Psoas muscle (tissue), 7 donors: ENCODE measurements at regions not wholly inside any gene's neighbourhood (a gene's known extent, or its start where the extent isn't known, plus 50 kb on each side); places are given as distances from the start of the nearest gene placed in this dataset.

Experiments
- ATAC-seq, 4 donors: fragments of 200-7000 bp; cut with Tn5 transposase; one replicate each; pipeline ENCODE4 v1.9.1; 2020; ENCODE audit warnings: moderate library complexity in 3 of 4, mild to moderate bottlenecking in 2 of 4
- DNase-seq, 2 donors: peaks; one replicate each; pipeline ENCODE4 v3.0.0-alpha.2; 2020
- H3K27ac ChIP-seq: fragments of 200-600 bp; one replicate; pipeline ENCODE4 v1.8.0; 2022
- H3K27me3 ChIP-seq, 3 donors: fragments of 200-600 bp in 1 of 3; one replicate each; pipeline versions ENCODE4 v1.6.1 to v1.8.0; 2013 to 2022; ENCODE audit warnings: low read length in 2 of 3, mild to moderate bottlenecking in 2 of 3, moderate library complexity in 1 of 3; ENCODE audit not compliant: insufficient read depth in 3 of 3
- H3K36me3 ChIP-seq, 2 donors: fragments of 200-600 bp in 1 of 2; one replicate each; pipeline versions ENCODE4 v1.6.1 to v1.8.0; 2013 to 2022; ENCODE audit warnings: low read depth in 1 of 2, mild to moderate bottlenecking in 1 of 2, moderate library complexity in 1 of 2; ENCODE audit not compliant: insufficient read depth in 1 of 2
- H3K4me1 ChIP-seq: fragments of 200-600 bp; one replicate; pipeline ENCODE4 v1.8.0; 2022
- H3K4me3 ChIP-seq: fragments of 200-600 bp; one replicate; pipeline ENCODE4 v1.8.0; 2022; ENCODE audit warnings: mild to moderate bottlenecking
- H3K9me3 ChIP-seq: fragments of 200-600 bp; one replicate; pipeline ENCODE4 v1.8.0; 2022
- CTCF ChIP-seq: fragments of 200-600 bp; IDR thresholded peaks from one replicate; pipeline ENCODE4 v1.8.0; 2022; ENCODE audit warnings: antibody characterized with exemption
- WGBS, 3 donors: extraction: QIAGEN DNeasy Blood & Tissue Kit; methylation state at CpG; one replicate each; pipeline versions ENCODE4 v1.1.6 to v1.1.7; 2013; 5-methylcytosine and 5-hydroxymethylcytosine counted together
- intact Hi-C, 2 donors: fragments of 100-400 bp; cut with DNase I; formaldehyde crosslinking; loops; one replicate each; pipeline versions ENCODE4 v1.11.0 to v1.14.2; 2022
- donor health status: healthy with polysubstance abuse.
- donor health status: DM: no; HTN: no; CAD: no; lungs with moderate emphysema.
- donor health status: Bipolar disorder and iron deficiency.
- donor health status: healthy.
- donor health status: DM: yes; HTN: yes; CAD: no.
- donor health status: DM: no; HTN: no; CAD: no.
- donor health status: DM: yes; HTN: yes; CAD: no.

GRCh38 chr9:88312045-88312444 is 76.2 kb upstream of the SPIN1 start:
- Histone ChIP-seq H3K27me3 (no peaks in the 10 kb centered on the region), H3K4me1 (no peaks in the 10 kb centered on the region), H3K9me3 (no peaks in the 10 kb centered on the region), H3K36me3 (no peaks in the 10 kb centered on the region), H3K4me3 (no peak overlapping the region), H3K27ac (no peak overlapping the region)
- TF ChIP-seq CTCF: no peak
- ATAC-seq (no peak), DNase-seq (no peak)
- intact Hi-C loops: no loop called here

DNA sequence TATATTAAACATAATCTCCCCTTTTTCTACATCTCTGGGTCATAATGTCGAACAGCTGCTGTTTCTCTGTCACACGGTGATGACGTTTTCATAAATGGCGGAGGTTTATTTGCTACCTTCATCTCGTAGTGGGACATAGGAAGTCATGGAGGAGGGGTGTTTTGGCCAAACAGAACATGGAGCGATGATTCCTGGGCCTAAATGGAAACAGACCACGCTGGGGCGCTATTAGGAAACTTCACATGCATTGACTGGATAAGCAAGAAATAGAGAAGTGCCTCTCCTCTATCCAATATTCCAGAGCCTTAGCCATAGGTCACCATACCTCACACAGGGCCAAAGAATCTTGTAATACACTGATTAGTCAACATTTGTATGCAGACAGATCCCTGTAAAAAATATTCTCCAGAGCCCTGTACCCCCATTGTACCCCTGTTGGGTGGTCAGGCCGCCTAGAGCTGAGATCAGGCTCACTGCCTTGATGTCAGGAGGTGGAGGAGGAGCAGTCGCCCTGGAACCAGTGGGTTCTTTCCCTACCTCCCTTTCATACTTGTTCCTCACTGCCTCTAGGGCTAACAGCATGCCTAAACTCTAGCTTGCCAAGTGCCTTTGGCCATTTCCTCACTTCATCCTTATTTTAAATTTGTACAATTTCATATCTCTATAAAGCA is 77.8 kb upstream of the SPIN1 start:
- H3K27me3 ChIP-seq: no peaks in the 10 kb centered on the region
- no peaks in the 10 kb centered on the region for H3K36me3 ChIP-seq
- no peaks in the 10 kb centered on the region for H3K9me3 ChIP-seq
- intact Hi-C loops: no loop called here
- H3K27ac ChIP-seq: no peak overlapping the region
- no peak overlapping the region for H3K4me3 ChIP-seq
- ATAC-seq (no peak), DNase-seq (no peak)
- no peaks in the 10 kb centered on the region for H3K4me1 ChIP-seq
- WGBS, 3 donors: 78 to 81% (median 79%) methylated on average over 10 of the region's 10 CpGs
- TF ChIP-seq CTCF: no peak

GRCh38 chr9:88308831-88309560 is 79.2 kb upstream of the SPIN1 start:
- no peak for TF ChIP-seq CTCF
- DNase-seq (no peak), ATAC-seq (no peak)
- intact Hi-C loops: no loop called here
- no peaks in the 10 kb centered on the region for H3K27me3 ChIP-seq
- H3K36me3 ChIP-seq: no peaks in the 10 kb centered on the region
- no peak overlapping the region for H3K27ac ChIP-seq
- H3K9me3 ChIP-seq: no peaks in the 10 kb centered on the region
- H3K4me1 ChIP-seq: no peaks in the 10 kb centered on the region
- WGBS, 3 donors: 26 to 37% (median 32%) methylated on average over 7 of the region's 7 CpGs
- H3K4me3 ChIP-seq: no peak overlapping the region

GRCh38 chr9:88307136-88307535 is 81.1 kb upstream of the SPIN1 start:
- WGBS, 3 donors: 72 to 84% (median 84%) methylated on average over 7 of the region's 7 CpGs
- Histone ChIP-seq H3K27me3 (no peaks in the 10 kb centered on the region), H3K4me1 (no peaks in the 10 kb centered on the region), H3K36me3 (no peaks in the 10 kb centered on the region), H3K9me3 (no peaks in the 10 kb centered on the region), H3K4me3 (no peak overlapping the region), H3K27ac (no peak overlapping the region)
- TF ChIP-seq CTCF: no peak
- ATAC-seq (no peak), DNase-seq (no peak)
- intact Hi-C loops: no loop called here
